ENCODE measurements at regions not wholly inside any gene's neighbourhood (a gene's known extent, or its start where the extent isn't known, plus 50 kb on each side); places are given as distances from the start of the nearest gene placed in this dataset.

- TF ChIP-seq POLR2A (IDR thresholded peaks at IDR 0.05) (no peak), CTCF (IDR thresholded peaks at IDR 0.05) (no peak)
Measured at GRCh38 chr13:66076417-66076816, 1153.7 kb downstream of the PCDH9 start.
